ENCODE measurements at regions not wholly inside any gene's neighbourhood (a gene's known extent, or its start where the extent isn't known, plus 50 kb on each side); places are given as distances from the start of the nearest gene placed in this dataset.

GRCh38 chr10:8520382-8520781 is 465.9 kb downstream of the GATA3 start:
- TF ChIP-seq EZH2 (IDR thresholded peaks at IDR 0.05; ENCODE audit: insufficient read depth, poor library complexity, severe bottlenecking) (no peak), EZH2phosphoT487 (IDR thresholded peaks at IDR 0.05; ENCODE audit: insufficient read depth, low read depth) (no peak)
